H9 (cell line): ENCODE measurements at regions not wholly inside any gene's neighbourhood (a gene's known extent, or its start where the extent isn't known, plus 50 kb on each side); places are given as distances from the start of the nearest gene placed in this dataset.

Experiments
- DNase-seq: peaks from one replicate; pipeline ENCODE4 v3.0.0-alpha.2; 2017
- H2AFZ ChIP-seq: one replicate; pipeline ENCODE4 v1.6.1; 2013; ENCODE audit warnings: mild to moderate bottlenecking, low read length, control low read depth, moderate library complexity
- H2AK5ac ChIP-seq: 2 replicates; pipeline ENCODE4 v1.6.1; 2013; ENCODE audit warnings: low read length, control low read depth, mixed read lengths; ENCODE audit not compliant: insufficient read length
- H2BK120ac ChIP-seq: one replicate; pipeline ENCODE4 v1.6.1; 2013; ENCODE audit warnings: low read depth, mild to moderate bottlenecking, low read length, control low read depth, inconsistent platforms; ENCODE audit not compliant: poor library complexity, severe bottlenecking
- H2BK12ac ChIP-seq: 2 replicates; pipeline ENCODE4 v1.6.1; 2013; ENCODE audit warnings: low read length, control low read depth, mixed read lengths, low read depth; ENCODE audit not compliant: insufficient read length
- H2BK15ac ChIP-seq: 2 replicates; pipeline ENCODE4 v1.6.1; 2013; ENCODE audit warnings: low read depth, low read length, control low read depth
- H2BK20ac ChIP-seq: one replicate; pipeline ENCODE4 v1.6.1; 2013; ENCODE audit warnings: low read depth, mild to moderate bottlenecking, low read length, control low read depth, inconsistent platforms; ENCODE audit not compliant: poor library complexity, severe bottlenecking
- H2BK5ac ChIP-seq: 2 replicates; pipeline ENCODE4 v1.6.1; 2013; ENCODE audit warnings: low read length, control low read depth, mixed read lengths; ENCODE audit not compliant: insufficient read length
- H3K14ac ChIP-seq: 2 replicates; pipeline ENCODE4 v1.6.1; 2013; ENCODE audit warnings: low read length, control low read depth; ENCODE audit not compliant: insufficient read depth
- H3K18ac ChIP-seq: 2 replicates; pipeline ENCODE4 v1.6.1; 2013; ENCODE audit warnings: low read depth, mild to moderate bottlenecking, mixed read lengths, low read length, control low read depth; ENCODE audit not compliant: insufficient read length
- H3K23ac ChIP-seq: 2 replicates; pipeline ENCODE4 v1.6.1; 2013; ENCODE audit warnings: low read length, control low read depth, mixed read lengths, low read depth; ENCODE audit not compliant: insufficient read length
- H3K23me2 ChIP-seq: 2 replicates; pipeline ENCODE4 v1.6.1; 2013; ENCODE audit warnings: low read depth, mild to moderate bottlenecking, mixed read lengths, low read length, control low read depth; ENCODE audit not compliant: insufficient read length, poor library complexity, severe bottlenecking
- H3K27ac ChIP-seq: 2 replicates; pipeline ENCODE4 v1.5.1; 2013; ENCODE audit warnings: low read length, control low read depth, mixed read lengths, low read depth; ENCODE audit not compliant: insufficient read length
- H3K27me3 ChIP-seq: 2 replicates; pipeline ENCODE4 v1.6.1; 2013; ENCODE audit warnings: low read length, control low read depth, inconsistent platforms; ENCODE audit not compliant: insufficient read depth
- H3K4ac ChIP-seq: 2 replicates; pipeline ENCODE4 v1.6.1; 2013; ENCODE audit warnings: low read depth, mild to moderate bottlenecking, control low read depth, inconsistent platforms, low read length, moderate library complexity
- H3K4me1 ChIP-seq: 2 replicates; pipeline ENCODE4 v1.6.1; 2013; ENCODE audit warnings: low read length, control low read depth, inconsistent platforms; ENCODE audit not compliant: insufficient read depth
- H3K4me2 ChIP-seq: 2 replicates; pipeline ENCODE4 v1.6.1; 2013; ENCODE audit warnings: low read length, control low read depth, mixed read lengths; ENCODE audit not compliant: insufficient read length, insufficient read depth
- H3K56ac ChIP-seq: 2 replicates; pipeline ENCODE4 v1.6.1; 2013; ENCODE audit warnings: low read depth, mild to moderate bottlenecking, mixed read lengths, low read length, control low read depth; ENCODE audit not compliant: insufficient read length
- H3K79me1 ChIP-seq: 2 replicates; pipeline ENCODE4 v1.6.1; 2013; ENCODE audit warnings: low read depth, mild to moderate bottlenecking, moderate library complexity, low read length, control low read depth, inconsistent platforms; ENCODE audit not compliant: insufficient read depth, poor library complexity, severe bottlenecking
- H3K79me2 ChIP-seq: 2 replicates; pipeline ENCODE4 v1.6.1; 2013; ENCODE audit warnings: low read length, control low read depth, inconsistent platforms; ENCODE audit not compliant: insufficient read depth
- H3K9ac ChIP-seq: 2 replicates; pipeline ENCODE4 v1.6.1; 2013; ENCODE audit warnings: low read length, control low read depth, mixed read lengths; ENCODE audit not compliant: insufficient read length; ENCODE audit errors: extremely low read depth
- H3K9me3 ChIP-seq: one replicate; pipeline ENCODE4 v1.6.1; 2013; ENCODE audit warnings: low read depth, low read length, inconsistent platforms; ENCODE audit not compliant: control insufficient read depth
- H3T11ph ChIP-seq: one replicate; pipeline ENCODE4 v1.6.1; 2013; ENCODE audit warnings: mild to moderate bottlenecking, low read length, control low read depth, inconsistent platforms
- H4K20me1 ChIP-seq: one replicate; pipeline ENCODE4 v1.6.1; 2013; ENCODE audit not compliant: control insufficient read depth, insufficient read length, insufficient read depth
- H4K5ac ChIP-seq: 2 replicates; pipeline ENCODE4 v1.6.1; 2013; ENCODE audit warnings: low read depth, mild to moderate bottlenecking, mixed read lengths, low read length, control low read depth; ENCODE audit not compliant: insufficient read length
- H4K8ac ChIP-seq: replicated peaks from 2 replicates; pipeline ENCODE4 v1.6.1; 2013; ENCODE audit warnings: low read length, control low read depth, mixed read lengths, low read depth; ENCODE audit not compliant: insufficient read length
- H4K91ac ChIP-seq: 2 replicates; pipeline ENCODE4 v1.6.1; 2013; ENCODE audit warnings: low read depth, mild to moderate bottlenecking, moderate library complexity, mixed read lengths, low read length, control low read depth; ENCODE audit not compliant: insufficient read length
- H3K27ac Mint-ChIP-seq, 3 experiments: 2 replicates in 2 of 3; 3 replicates in 1 of 3; pipeline ENCODE4 v1.8.0; 2020 to 2021; ENCODE audit warnings: mixed read lengths in 3 of 3, mild to moderate bottlenecking in 1 of 3, moderate library complexity in 1 of 3
- H3K27me3 Mint-ChIP-seq: 2 replicates; pipeline ENCODE4 v1.8.0; 2021; ENCODE audit warnings: low read depth, mild to moderate bottlenecking, moderate library complexity, mixed read lengths
- H3K36me3 Mint-ChIP-seq, 3 experiments: 2 replicates in 2 of 3; 3 replicates in 1 of 3; pipeline ENCODE4 v1.8.0; 2020 to 2021; ENCODE audit warnings: low read depth in 3 of 3, mixed read lengths in 3 of 3; ENCODE audit not compliant: insufficient read depth in 1 of 3
- H3K4me1 Mint-ChIP-seq, 2 experiments: 2 replicates each; pipeline ENCODE4 v1.8.0; 2020; ENCODE audit warnings: mixed read lengths in 2 of 2
- H3K4me3 Mint-ChIP-seq, 2 experiments: 2 replicates in 1 of 2; 3 replicates in 1 of 2; pipeline ENCODE4 v1.8.0; 2020 to 2021; ENCODE audit warnings: mild to moderate bottlenecking in 2 of 2, mixed read lengths in 2 of 2, moderate library complexity in 1 of 2
- H3K9me3 Mint-ChIP-seq, 2 experiments: 2 replicates in 1 of 2; 3 replicates in 1 of 2; pipeline ENCODE4 v1.8.0; 2020; ENCODE audit warnings: mild to moderate bottlenecking in 2 of 2, mixed read lengths in 2 of 2, moderate library complexity in 1 of 2
- WGBS: extraction: QIAGEN DNeasy Blood & Tissue Kit; methylation state at CpG from one replicate; pipeline ENCODE4 v1.1.7; 2013; ENCODE audit warnings: missing lambda C conversion rate, low lambda C conversion rate, mixed read lengths; ENCODE audit not compliant: insufficient read length; ENCODE audit errors: extremely low coverage; 5-methylcytosine and 5-hydroxymethylcytosine counted together
- TF ChIP-seq, protein P1 (sequence below): fragments of 200-600 bp; sonication (generic); conservative IDR thresholded peaks from 3 replicates; pipeline ENCODE4 v1.8.0; 2021; ENCODE audit warnings: antibody characterized with exemption, mild to moderate bottlenecking

DNA sequence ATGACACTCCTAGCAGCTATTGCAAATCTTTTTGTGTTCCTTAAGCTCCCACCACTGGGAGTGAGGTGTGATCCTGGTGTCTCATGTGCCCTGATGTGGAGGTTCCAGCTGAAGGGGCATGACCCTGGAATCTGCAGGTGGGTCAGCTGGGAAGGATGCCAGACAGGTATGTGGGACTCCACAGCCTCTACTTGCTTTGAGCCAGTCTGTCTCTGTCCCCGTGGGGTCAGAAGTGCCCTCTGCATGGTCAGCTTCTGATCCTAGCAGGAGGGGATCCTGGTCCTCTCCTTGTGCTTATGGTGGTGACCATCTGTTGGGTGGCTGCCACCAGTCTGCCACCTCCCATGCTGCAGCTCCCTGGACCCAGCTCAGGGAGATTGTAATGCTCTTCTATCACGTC lies 51.1 kb upstream of the COMTD1 start:
- Mint-ChIP-seq H3K4me3 (no peak overlapping the region), H3K4me1 (peaks cover 15 to 20% of the 10 kb centered on the region in 2 experiments), H3K36me3 (no peaks in the 10 kb centered on the region; a peak in 1 of 7 replicates), H3K9me3 (peaks cover 0 to 3% of the 10 kb centered on the region in 2 experiments; a peak in 2 of 5 replicates), H3K27ac (no peak overlapping the region), H3K27me3 (peaks cover 67% of the 10 kb centered on the region)
- H4K20me1 ChIP-seq: no peaks in the 10 kb centered on the region
- H3K56ac ChIP-seq: no peak overlapping the region
- H2BK5ac ChIP-seq: no peak overlapping the region
- TF ChIP-seq, protein P1, sequence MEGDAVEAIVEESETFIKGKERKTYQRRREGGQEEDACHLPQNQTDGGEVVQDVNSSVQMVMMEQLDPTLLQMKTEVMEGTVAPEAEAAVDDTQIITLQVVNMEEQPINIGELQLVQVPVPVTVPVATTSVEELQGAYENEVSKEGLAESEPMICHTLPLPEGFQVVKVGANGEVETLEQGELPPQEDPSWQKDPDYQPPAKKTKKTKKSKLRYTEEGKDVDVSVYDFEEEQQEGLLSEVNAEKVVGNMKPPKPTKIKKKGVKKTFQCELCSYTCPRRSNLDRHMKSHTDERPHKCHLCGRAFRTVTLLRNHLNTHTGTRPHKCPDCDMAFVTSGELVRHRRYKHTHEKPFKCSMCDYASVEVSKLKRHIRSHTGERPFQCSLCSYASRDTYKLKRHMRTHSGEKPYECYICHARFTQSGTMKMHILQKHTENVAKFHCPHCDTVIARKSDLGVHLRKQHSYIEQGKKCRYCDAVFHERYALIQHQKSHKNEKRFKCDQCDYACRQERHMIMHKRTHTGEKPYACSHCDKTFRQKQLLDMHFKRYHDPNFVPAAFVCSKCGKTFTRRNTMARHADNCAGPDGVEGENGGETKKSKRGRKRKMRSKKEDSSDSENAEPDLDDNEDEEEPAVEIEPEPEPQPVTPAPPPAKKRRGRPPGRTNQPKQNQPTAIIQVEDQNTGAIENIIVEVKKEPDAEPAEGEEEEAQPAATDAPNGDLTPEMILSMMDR: no peak
- no peak for DNase-seq
- no peak overlapping the region for H3T11ph ChIP-seq
- no peak overlapping the region for H2BK15ac ChIP-seq
- H3K18ac ChIP-seq: no peak overlapping the region
- no peak overlapping the region for H2AK5ac ChIP-seq
- H3K14ac ChIP-seq: no peak overlapping the region
- no peak overlapping the region for H2BK120ac ChIP-seq
- H3K9ac ChIP-seq: no peak overlapping the region
- no peak overlapping the region for H4K91ac ChIP-seq
- no peaks in the 10 kb centered on the region for H3K9me3 ChIP-seq
- no peak overlapping the region for H3K27ac ChIP-seq
- H4K5ac ChIP-seq: no peak overlapping the region
- H3K4ac ChIP-seq: no peak overlapping the region
- no peak overlapping the region for H2AFZ ChIP-seq
- no peak overlapping the region for H3K4me2 ChIP-seq
- H2BK12ac ChIP-seq: no peak overlapping the region
- no peaks in the 10 kb centered on the region for H3K23me2 ChIP-seq
- H3K27me3 ChIP-seq: no peaks in the 10 kb centered on the region
- H3K4me1 ChIP-seq: peaks cover 3% of the 10 kb centered on the region; the same call in 1 of the 2 replicates
- no peaks in the 10 kb centered on the region for H3K79me1 ChIP-seq
- no peak overlapping the region for H4K8ac ChIP-seq
- no peaks in the 10 kb centered on the region for H3K79me2 ChIP-seq
- H3K23ac ChIP-seq: no peak overlapping the region
- no CpG with 5 or more reads among the region's 2 CpGs for WGBS
- no peak overlapping the region for H2BK20ac ChIP-seq
